ENCODE measurements at regions not wholly inside any gene's neighbourhood (a gene's known extent, or its start where the extent isn't known, plus 50 kb on each side); places are given as distances from the start of the nearest gene placed in this dataset.

- Histone ChIP-seq H3K4me3 (ENCODE audit: insufficient read depth, low read length, poor library complexity, severe bottlenecking) (no peak overlapping the region), H3K36me3 (ENCODE audit: low read length) (no peaks in the 10 kb centered on the region), H3K27me3 (ENCODE audit: low read length) (no peaks in the 10 kb centered on the region), H3K9me3 (ENCODE audit: insufficient read depth, low read length) (no peaks in the 10 kb centered on the region), H3K79me2 (ENCODE audit: insufficient read depth, low read length) (no peaks in the 10 kb centered on the region), H4K20me1 (ENCODE audit: low read depth, low read length) (no peaks in the 10 kb centered on the region), H2AFZ (ENCODE audit: low read depth, low read length, severe bottlenecking) (no peak overlapping the region), H3K9ac (ENCODE audit: low read length) (no peak overlapping the region), H3K4me2 (ENCODE audit: low read depth, low read length, poor library complexity, severe bottlenecking) (no peak overlapping the region), H3K9me2 (replicated peaks; ENCODE audit: insufficient read depth, low read length) (no peaks in the 10 kb centered on the region), H3K27ac (ENCODE audit: low read depth, low read length) (no peak overlapping the region), H3F3A (ENCODE audit: insufficient read depth) (no peaks in the 10 kb centered on the region)
- TF ChIP-seq EZH2phosphoT487 (conservative IDR thresholded peaks at IDR 0.05; ENCODE audit: low read length) (no peak), CTCF (IDR thresholded peaks at IDR 0.05; ENCODE audit: insufficient read depth, low read length, poor library complexity, severe bottlenecking) (no peak)
Measured at GRCh38 chr11:97163631-97164191, 773.9 kb downstream of the JRKL start.

- no peaks in the 10 kb centered on the region for H3K9me2 ChIP-seq (replicated peaks; ENCODE audit: insufficient read depth, low read length)
- H3F3A ChIP-seq (ENCODE audit: insufficient read depth) = no peaks in the 10 kb centered on the region
- H3K9ac ChIP-seq (ENCODE audit: low read length) = no peak overlapping the region
- no peak overlapping the region for H3K4me2 ChIP-seq (ENCODE audit: low read depth, low read length, poor library complexity, severe bottlenecking)
- H3K9me3 ChIP-seq (ENCODE audit: insufficient read depth, low read length) = no peaks in the 10 kb centered on the region
- H2AFZ ChIP-seq (ENCODE audit: low read depth, low read length, severe bottlenecking) = no peak overlapping the region
- no peaks in the 10 kb centered on the region for H3K79me2 ChIP-seq (ENCODE audit: insufficient read depth, low read length)
- no peaks in the 10 kb centered on the region for H3K36me3 ChIP-seq (ENCODE audit: low read length)
- no peaks in the 10 kb centered on the region for H4K20me1 ChIP-seq (ENCODE audit: low read depth, low read length)
- no peak overlapping the region for H3K27ac ChIP-seq (ENCODE audit: low read depth, low read length)
- no peak overlapping the region for H3K4me3 ChIP-seq (ENCODE audit: insufficient read depth, low read length, poor library complexity, severe bottlenecking)
- TF ChIP-seq EZH2phosphoT487 (conservative IDR thresholded peaks at IDR 0.05; ENCODE audit: low read length) (no peak), CTCF (IDR thresholded peaks at IDR 0.05; ENCODE audit: insufficient read depth, low read length, poor library complexity, severe bottlenecking) (no peak)
- H3K27me3 ChIP-seq (ENCODE audit: low read length) = no peaks in the 10 kb centered on the region
Measured at GRCh38 chr11:97201743-97202612, 812.2 kb downstream of the JRKL start.

GRCh38 chr11:97202613-97203292, 812.9 kb downstream of the JRKL start:
- Histone ChIP-seq H3F3A (ENCODE audit: insufficient read depth) (no peaks in the 10 kb centered on the region), H3K36me3 (ENCODE audit: low read length) (no peaks in the 10 kb centered on the region), H3K9me3 (ENCODE audit: insufficient read depth, low read length) (no peaks in the 10 kb centered on the region), H4K20me1 (ENCODE audit: low read depth, low read length) (no peaks in the 10 kb centered on the region), H3K9ac (ENCODE audit: low read length) (no peak overlapping the region), H3K9me2 (replicated peaks; ENCODE audit: insufficient read depth, low read length) (no peaks in the 10 kb centered on the region), H3K79me2 (ENCODE audit: insufficient read depth, low read length) (no peaks in the 10 kb centered on the region), H2AFZ (ENCODE audit: low read depth, low read length, severe bottlenecking) (no peak overlapping the region), H3K27ac (ENCODE audit: low read depth, low read length) (no peak overlapping the region), H3K4me3 (ENCODE audit: insufficient read depth, low read length, poor library complexity, severe bottlenecking) (no peak overlapping the region), H3K27me3 (ENCODE audit: low read length) (no peaks in the 10 kb centered on the region), H3K4me2 (ENCODE audit: low read depth, low read length, poor library complexity, severe bottlenecking) (no peak overlapping the region)
- TF ChIP-seq EZH2phosphoT487 (conservative IDR thresholded peaks at IDR 0.05; ENCODE audit: low read length) = no peak
- no peak for TF ChIP-seq CTCF (IDR thresholded peaks at IDR 0.05; ENCODE audit: insufficient read depth, low read length, poor library complexity, severe bottlenecking)
